ENCODE measurements at regions not wholly inside any gene's neighbourhood (a gene's known extent, or its start where the extent isn't known, plus 50 kb on each side); places are given as distances from the start of the nearest gene placed in this dataset.
"Not testable (repeated sequence)": the region's sequence is repeated elsewhere in the genome, so short reads cannot be mapped to it uniquely, and the experiment has no call there.

DNA sequence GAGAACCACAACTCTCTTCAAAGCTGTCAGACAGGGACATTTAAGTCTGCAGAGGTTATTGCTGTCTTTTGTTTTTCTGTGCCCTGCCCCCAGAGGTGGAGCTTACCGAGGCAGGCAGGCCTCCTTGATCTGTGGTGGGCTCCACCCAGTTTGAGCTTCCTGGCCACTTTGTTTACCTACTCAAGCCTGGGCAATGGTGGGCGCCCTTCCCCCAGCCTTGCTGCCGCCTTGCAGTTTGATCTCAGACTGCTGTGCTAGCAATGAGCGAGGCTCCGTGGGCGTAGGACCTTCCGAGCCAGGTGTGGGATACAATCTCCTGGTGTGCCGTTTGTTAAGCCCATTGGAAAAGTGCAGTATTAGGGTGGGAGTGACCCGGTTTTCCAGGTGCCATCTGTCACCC lies 822.1 kb downstream of the KCNMA1 start:
- H3K27ac Mint-ChIP-seq (ENCODE audit: unreplicated experiment); FAIRE-seq: not testable (repeated sequence)

DNA sequence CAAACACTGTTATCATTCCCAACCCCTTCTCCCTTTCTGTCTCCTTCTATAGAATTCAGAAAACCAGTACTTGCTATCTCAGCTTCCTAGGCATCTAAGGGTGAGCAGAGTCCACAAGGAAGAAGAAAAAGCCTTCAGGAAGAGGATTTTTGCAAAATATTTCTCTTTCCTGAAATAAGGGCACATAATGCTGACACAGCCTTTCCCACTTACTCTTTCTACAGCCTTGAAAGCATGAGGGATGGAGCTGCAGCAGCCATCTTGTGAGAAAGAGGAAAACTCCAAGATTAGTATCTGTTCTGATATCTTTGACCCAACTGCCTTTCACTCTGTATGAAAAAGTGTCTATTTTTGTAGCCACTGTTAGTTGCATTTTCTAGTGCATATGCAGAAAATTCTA lies 826.2 kb downstream of the KCNMA1 start:
- Histone ChIP-seq H3K9me3 (ENCODE audit: insufficient read depth, low read depth, low read length) (peaks cover 4% of the 10 kb centered on the region), H3K4me1 (ENCODE audit: insufficient read depth, low read length) (no peaks in the 10 kb centered on the region), H3K27me3 (ENCODE audit: insufficient read depth, low read length) (no peaks in the 10 kb centered on the region), H3K27ac (ENCODE audit: low read depth, low read length) (no peak overlapping the region), H3K79me2 (ENCODE audit: insufficient read depth, low read length) (no peaks in the 10 kb centered on the region), H3K36me3 (ENCODE audit: insufficient read depth, low read length) (no peaks in the 10 kb centered on the region), H3K9ac (ENCODE audit: low read length) (no peak overlapping the region), H4K20me1 (ENCODE audit: insufficient read depth, low read length) (no peaks in the 10 kb centered on the region), H3K4me2 (ENCODE audit: low read length) (no peak overlapping the region), H2AFZ (ENCODE audit: low read depth, low read length) (no peak overlapping the region), H3K4me3 (ENCODE audit: insufficient read depth, low read depth, low read length) (no peak overlapping the region)
- FAIRE-seq (no peak), DNase-seq (ENCODE audit: low read depth) (no peak)
- H3K27me3 Mint-ChIP-seq (ENCODE audit: low read depth, unreplicated experiment) = peaks cover 4% of the 10 kb centered on the region
- H3K4me1 Mint-ChIP-seq (ENCODE audit: low read depth, unreplicated experiment) = peaks cover 2% of the 10 kb centered on the region
- TF ChIP-seq CTCF (IDR thresholded peaks at IDR 0.05; ENCODE audit: insufficient read depth, low read depth, low read length) (no peak), EZH2 (IDR thresholded peaks at IDR 0.05; ENCODE audit: insufficient read depth, low read length) (no peak)
- H3K27ac Mint-ChIP-seq (ENCODE audit: unreplicated experiment) = no peak overlapping the region
- H3K4me3 Mint-ChIP-seq (ENCODE audit: unreplicated experiment) = no peak overlapping the region
- no peaks in the 10 kb centered on the region for H3K9me3 Mint-ChIP-seq (ENCODE audit: unreplicated experiment)
- no peaks in the 10 kb centered on the region for H3K36me3 Mint-ChIP-seq (ENCODE audit: low read depth, unreplicated experiment)

More for the DNA sequence above, 822.1 kb downstream of the KCNMA1 start:
- H4K20me1 ChIP-seq (ENCODE audit: insufficient read depth, low read length); H3K4me1 ChIP-seq (ENCODE audit: insufficient read depth, low read length); H3K36me3 ChIP-seq (ENCODE audit: insufficient read depth, low read length); H3K9me3 Mint-ChIP-seq (ENCODE audit: unreplicated experiment); H3K27me3 ChIP-seq (ENCODE audit: insufficient read depth, low read length); H3K36me3 Mint-ChIP-seq (ENCODE audit: low read depth, unreplicated experiment); H3K4me2 ChIP-seq (ENCODE audit: low read length); H3K4me1 Mint-ChIP-seq (ENCODE audit: low read depth, unreplicated experiment); H3K79me2 ChIP-seq (ENCODE audit: insufficient read depth, low read length); H3K9me3 ChIP-seq (ENCODE audit: insufficient read depth, low read depth, low read length); H3K9ac ChIP-seq (ENCODE audit: low read length); H3K27ac ChIP-seq (ENCODE audit: low read depth, low read length); DNase-seq (ENCODE audit: low read depth); H3K4me3 ChIP-seq (ENCODE audit: insufficient read depth, low read depth, low read length); H3K4me3 Mint-ChIP-seq (ENCODE audit: unreplicated experiment); H2AFZ ChIP-seq (ENCODE audit: low read depth, low read length): not testable (repeated sequence)
- H3K27me3 Mint-ChIP-seq (ENCODE audit: low read depth, unreplicated experiment) = peaks cover 15% of the 10 kb centered on the region

DNA sequence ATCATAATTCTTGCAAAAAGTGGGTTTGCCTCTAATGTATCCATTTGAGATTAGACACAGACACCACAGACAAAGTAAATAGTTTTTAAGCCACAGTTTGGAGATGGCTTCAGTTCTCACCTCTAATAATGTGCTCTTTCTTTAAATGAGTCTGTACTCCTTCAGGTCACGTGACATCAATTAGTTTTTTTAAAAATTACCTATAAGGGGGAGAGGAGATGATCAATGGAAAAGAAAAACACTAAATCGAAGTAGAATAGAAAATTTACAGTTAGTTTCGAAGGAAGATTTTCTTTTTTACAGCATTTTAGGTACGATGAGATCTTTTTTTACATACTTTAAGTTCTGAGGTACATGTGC lies 849.2 kb downstream of the KCNMA1 start:
- no peaks in the 10 kb centered on the region for H3K27me3 ChIP-seq (ENCODE audit: insufficient read depth, low read length)
- TF ChIP-seq CTCF (IDR thresholded peaks at IDR 0.05; ENCODE audit: insufficient read depth, low read depth, low read length) = no peak
- TF ChIP-seq EZH2 (IDR thresholded peaks at IDR 0.05; ENCODE audit: insufficient read depth, low read length) = no peak
- no peak overlapping the region for H3K27ac Mint-ChIP-seq (ENCODE audit: unreplicated experiment)

More for the DNA sequence above, 849.2 kb downstream of the KCNMA1 start:
- Histone ChIP-seq H3K27ac (ENCODE audit: low read depth, low read length) (no peak overlapping the region), H3K9me3 (ENCODE audit: insufficient read depth, low read depth, low read length) (no peaks in the 10 kb centered on the region), H3K4me2 (ENCODE audit: low read length) (no peak overlapping the region), H3K79me2 (ENCODE audit: insufficient read depth, low read length) (no peaks in the 10 kb centered on the region), H3K36me3 (ENCODE audit: insufficient read depth, low read length) (no peaks in the 10 kb centered on the region), H3K4me3 (ENCODE audit: insufficient read depth, low read depth, low read length) (no peak overlapping the region), H3K9ac (ENCODE audit: low read length) (no peak overlapping the region), H2AFZ (ENCODE audit: low read depth, low read length) (no peak overlapping the region), H4K20me1 (ENCODE audit: insufficient read depth, low read length) (no peaks in the 10 kb centered on the region), H3K4me1 (ENCODE audit: insufficient read depth, low read length) (no peaks in the 10 kb centered on the region)
- Mint-ChIP-seq H3K4me1 (ENCODE audit: low read depth, unreplicated experiment) (peaks cover 5% of the 10 kb centered on the region), H3K4me3 (ENCODE audit: unreplicated experiment) (no peak overlapping the region), H3K27me3 (ENCODE audit: low read depth, unreplicated experiment) (no peaks in the 10 kb centered on the region), H3K9me3 (ENCODE audit: unreplicated experiment) (peaks cover 4% of the 10 kb centered on the region), H3K36me3 (ENCODE audit: low read depth, unreplicated experiment) (no peaks in the 10 kb centered on the region)
- DNase-seq (ENCODE audit: low read depth) (no peak), FAIRE-seq (no peak)
